H1 (cell line): ENCODE measurements at regions not wholly inside any gene's neighbourhood (a gene's known extent, or its start where the extent isn't known, plus 50 kb on each side); places are given as distances from the start of the nearest gene placed in this dataset.

Experiments
- CTCF ChIA-PET: fragments of 300-600 bp; sonication (Branson Sonifier 250); formaldehyde crosslinking; loops from one replicate; lab custom pipeline; 2021; ENCODE audit not compliant: partially characterized antibody; lab: Charles Lee
- POLR2A ChIA-PET: fragments of 300-600 bp; sonication (Branson Sonifier 250); formaldehyde crosslinking; loops from one replicate; lab custom pipeline; 2021; ENCODE audit warnings: inconsistent platforms; ENCODE audit not compliant: partially characterized antibody; lab: Charles Lee
- DNase-seq, 2 experiments: peaks; one replicate each; pipeline versions ENCODE4 v3.0.0 to v3.0.0-alpha.2; 2010 to 2022; ENCODE audit warnings: low spot score in 2 of 2, low read depth in 1 of 2, mixed read lengths in 1 of 2
- FAIRE-seq: peaks from 2 replicates; lab custom pipeline; 2011; peaks lifted over from hg19 to GRCh38; lab: Jason Lieb, UNC
- H2AFZ ChIP-seq: 2 replicates; pipeline ENCODE4 v1.8.1; 2012; ENCODE audit warnings: low read length, inconsistent platforms
- H2AK5ac ChIP-seq: 2 replicates; pipeline ENCODE4 v1.6.1; 2013; ENCODE audit warnings: low read depth, low read length
- H2BK120ac ChIP-seq: replicated peaks from 2 replicates; pipeline ENCODE3; 2013; ENCODE audit warnings: low read depth, low read length, inconsistent platforms
- H2BK12ac ChIP-seq: 2 replicates; pipeline ENCODE4 v1.6.1; 2013; ENCODE audit warnings: low read depth, low read length
- H2BK15ac ChIP-seq: 2 replicates; pipeline ENCODE4 v1.6.1; 2013; ENCODE audit warnings: low read length
- H2BK20ac ChIP-seq: 2 replicates; pipeline ENCODE4 v1.6.1; 2013; ENCODE audit warnings: low read length
- H2BK5ac ChIP-seq: 2 replicates; pipeline ENCODE4 v1.6.1; 2013; ENCODE audit warnings: low read depth, low read length
- H3K14ac ChIP-seq: 2 replicates; pipeline ENCODE4 v1.6.1; 2013; ENCODE audit warnings: inconsistent platforms; ENCODE audit not compliant: insufficient read length
- H3K18ac ChIP-seq: 2 replicates; pipeline ENCODE4 v1.6.1; 2013; ENCODE audit warnings: low read length; ENCODE audit errors: extremely low read depth
- H3K23ac ChIP-seq: 2 replicates; pipeline ENCODE4 v1.6.1; 2013; ENCODE audit warnings: inconsistent platforms; ENCODE audit not compliant: insufficient read length
- H3K23me2 ChIP-seq: 2 replicates; pipeline ENCODE4 v1.6.1; 2013; ENCODE audit warnings: low read depth, low read length
- H3K27ac ChIP-seq: 2 replicates; pipeline ENCODE4 v1.6.1; 2011; ENCODE audit warnings: low read depth, low read length, inconsistent platforms
- H3K27me3 ChIP-seq, 4 experiments: replicated peaks in 1 of 4; 1 replicate in 1 of 4; 2 replicates in 3 of 4; pipeline versions ENCODE4 v1.6.1 to v1.8.1; 2011 to 2013; ENCODE audit warnings: low read length in 3 of 4, mild to moderate bottlenecking in 3 of 4, inconsistent platforms in 2 of 4, mixed read lengths in 2 of 4, moderate library complexity in 1 of 4; ENCODE audit not compliant: control insufficient read depth in 3 of 4, insufficient read depth in 3 of 4; ENCODE audit errors: extremely low read depth in 1 of 4
- H3K36me3 ChIP-seq, 4 experiments: 2 replicates each; pipeline versions ENCODE4 v1.6.1 to v1.8.1; 2011 to 2013; ENCODE audit warnings: mild to moderate bottlenecking in 4 of 4, low read length in 3 of 4, moderate library complexity in 2 of 4, control low read depth in 1 of 4, inconsistent platforms in 1 of 4; ENCODE audit not compliant: insufficient read depth in 4 of 4, control insufficient read depth in 2 of 4
- H3K4ac ChIP-seq: replicated peaks from 2 replicates; pipeline ENCODE3; 2013; ENCODE audit warnings: low read length, low read depth, mixed read lengths, inconsistent platforms; ENCODE audit not compliant: insufficient read length
- H3K4me1 ChIP-seq, 4 experiments: replicated peaks in 1 of 4; 1 replicate in 1 of 4; 2 replicates in 3 of 4; pipeline versions ENCODE4 v1.6.1 to v1.8.1; 2011 to 2013; ENCODE audit warnings: low read length in 3 of 4, inconsistent platforms in 2 of 4, mixed read lengths in 1 of 4; ENCODE audit not compliant: insufficient read depth in 4 of 4, control insufficient read depth in 3 of 4
- H3K4me2 ChIP-seq, 2 experiments: 2 replicates each; pipeline versions ENCODE4 v1.6.1 to v1.8.1; 2011 to 2013; ENCODE audit warnings: low read depth in 2 of 2, low read length in 2 of 2, control low read depth in 1 of 2, inconsistent platforms in 1 of 2, mild to moderate bottlenecking in 1 of 2; ENCODE audit not compliant: insufficient read depth in 1 of 2
- H3K4me3 ChIP-seq, 4 experiments: fragments of 200-600, 300-600 bp in 1 of 4; sonication (generic), shearing (Covaris generic), sonication (Bioruptor Twin) in 1 of 4; 2 replicates each; pipeline versions ENCODE4 v1.5.1 to v1.8.1; 2011 to 2016; ENCODE audit warnings: low read length in 4 of 4, low read depth in 3 of 4, control low read depth in 2 of 4, inconsistent platforms in 2 of 4, mild to moderate bottlenecking in 2 of 4, mixed read lengths in 1 of 4, moderate library complexity in 1 of 4; ENCODE audit not compliant: insufficient read depth in 2 of 4; ENCODE audit errors: extremely low read depth in 1 of 4
- H3K56ac ChIP-seq: replicated peaks from 2 replicates; pipeline ENCODE3; 2013; ENCODE audit warnings: low read depth, mild to moderate bottlenecking, mixed read lengths, low read length, inconsistent platforms; ENCODE audit not compliant: insufficient read length
- H3K79me1 ChIP-seq: 2 replicates; pipeline ENCODE4 v1.6.1; 2013; ENCODE audit warnings: low read depth, low read length, control low read depth
- H3K79me2 ChIP-seq, 2 experiments: 2 replicates each; pipeline versions ENCODE4 v1.6.1 to v1.8.1; 2012 to 2013; ENCODE audit warnings: low read length in 2 of 2, mild to moderate bottlenecking in 2 of 2, inconsistent platforms in 1 of 2; ENCODE audit not compliant: insufficient read depth in 2 of 2, control insufficient read depth in 1 of 2
- H3K9ac ChIP-seq, 4 experiments: replicated peaks in 1 of 4; 1 replicate in 1 of 4; 2 replicates in 3 of 4; pipeline versions ENCODE4 v1.6.1 to v1.8.1; 2011 to 2013; ENCODE audit warnings: low read depth in 3 of 4, low read length in 3 of 4, control low read depth in 2 of 4, mild to moderate bottlenecking in 2 of 4, moderate library complexity in 2 of 4, inconsistent platforms in 1 of 4; ENCODE audit errors: extremely low read depth in 1 of 4
- H3K9me3 ChIP-seq, 2 experiments: 2 replicates each; pipeline versions ENCODE4 v1.6.1 to v1.8.1; 2012 to 2013; ENCODE audit warnings: mild to moderate bottlenecking in 2 of 2, moderate library complexity in 2 of 2, control low read depth in 1 of 2, inconsistent platforms in 1 of 2, low read depth in 1 of 2, low read length in 1 of 2, mixed read lengths in 1 of 2; ENCODE audit not compliant: insufficient read depth in 2 of 2
- H4K20me1 ChIP-seq, 2 experiments: replicated peaks in 1 of 2; 2 replicates each; pipeline versions ENCODE3 to v1.8.1; 2011 to 2013; ENCODE audit warnings: inconsistent platforms in 2 of 2, low read length in 2 of 2, mild to moderate bottlenecking in 1 of 2; ENCODE audit not compliant: insufficient read depth in 2 of 2, control insufficient read depth in 1 of 2
- H4K5ac ChIP-seq: 2 replicates; pipeline ENCODE4 v1.6.1; 2013; ENCODE audit warnings: low read length, low read depth, mixed read lengths, inconsistent platforms; ENCODE audit not compliant: insufficient read length
- H4K8ac ChIP-seq: 2 replicates; pipeline ENCODE4 v1.8.0; 2013; ENCODE audit warnings: mild to moderate bottlenecking, moderate library complexity, low read length, inconsistent platforms; ENCODE audit not compliant: insufficient read depth; ENCODE audit errors: extremely low read depth
- H4K91ac ChIP-seq: replicated peaks from 2 replicates; pipeline ENCODE3; 2013; ENCODE audit warnings: low read length, mixed read lengths, inconsistent platforms; ENCODE audit not compliant: insufficient read length
- EGR1 ChIP-seq: IDR thresholded peaks from 2 replicates; pipeline ENCODE4 v1.6.1; 2011; ENCODE audit warnings: low read depth, low read length, borderline replicate concordance
- SP4 ChIP-seq: IDR thresholded peaks from 2 replicates; pipeline ENCODE4 v1.6.1; 2012; ENCODE audit warnings: low read length, inconsistent platforms
- WGBS, 2 experiments: shearing (Covaris generic) in 1 of 2; methylation state at CpG; one replicate each; pipeline versions ENCODE4 v1.1.6 to v1.1.7; 2013 to 2015; ENCODE audit warnings: low lambda C conversion rate in 2 of 2, mixed read lengths in 2 of 2, inconsistent platforms in 1 of 2, low coverage in 1 of 2, missing lambda C conversion rate in 1 of 2; ENCODE audit not compliant: insufficient replicate concordance in 2 of 2, insufficient coverage in 1 of 2, insufficient read length in 1 of 2; ENCODE audit errors: extremely low coverage in 1 of 2, missing lambda C conversion rate in 1 of 2; 5-methylcytosine and 5-hydroxymethylcytosine counted together

DNA sequence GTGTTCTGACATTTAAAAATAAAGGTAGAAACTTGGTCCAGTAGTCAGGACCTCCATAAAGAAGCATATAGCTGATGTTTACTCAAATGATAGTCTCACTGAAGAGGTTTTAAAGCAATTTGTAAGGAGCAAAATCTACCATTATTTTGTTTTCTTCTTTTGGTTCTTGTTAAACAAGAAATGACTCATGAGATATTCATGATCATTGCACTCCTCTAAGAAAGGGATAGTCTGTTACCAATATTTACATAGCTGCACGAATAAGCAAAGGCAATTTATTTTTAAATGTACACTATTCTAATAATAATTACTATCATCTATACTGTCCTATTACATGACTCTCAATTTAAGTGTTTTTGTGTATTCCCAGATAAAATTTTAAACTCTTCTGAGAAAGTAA is 397.9 kb downstream of the FAM47B start:
- Histone ChIP-seq H3K4me3 (no peak overlapping the region), H3K79me2 (no peaks in the 10 kb centered on the region), H3K23me2 (no peaks in the 10 kb centered on the region), H3K79me1 (no peaks in the 10 kb centered on the region), H2AK5ac (no peak overlapping the region), H2BK5ac (no peak overlapping the region), H2BK15ac (no peak overlapping the region), H2BK120ac (no peak overlapping the region), H3K4me2 (no peak overlapping the region), H3K4ac (no peak overlapping the region), H4K91ac (no peak overlapping the region), H3K9ac (no peak overlapping the region), H3K27ac (no peak overlapping the region), H3K36me3 (no peaks in the 10 kb centered on the region), H3K27me3 (no peaks in the 10 kb centered on the region), H4K5ac (no peak overlapping the region), H3K9me3 (no peaks in the 10 kb centered on the region), H2AFZ (no peak overlapping the region), H2BK20ac (no peak overlapping the region), H2BK12ac (no peak overlapping the region), H4K20me1 (no peaks in the 10 kb centered on the region), H3K18ac (no peak overlapping the region), H3K56ac (no peak overlapping the region), H3K23ac (no peak overlapping the region), H4K8ac (no peak overlapping the region), H3K4me1 (no peaks in the 10 kb centered on the region), H3K14ac (no peak overlapping the region)
- POLR2A ChIA-PET: no interaction called here
- TF ChIP-seq SP4 (no peak), EGR1 (no peak)
- DNase-seq: no peak
- CTCF ChIA-PET: no interaction called here
- WGBS, 2 experiments: 93% methylated on average over 1 of the region's 1 CpG; no CpG with 5 or more reads in 1 of the 2 experiments
- no peak for FAIRE-seq
